BE2C (cell line): ENCODE measurements at regions not wholly inside any gene's neighbourhood (a gene's known extent, or its start where the extent isn't known, plus 50 kb on each side); places are given as distances from the start of the nearest gene placed in this dataset.

Experiments used
- DNase-seq: peaks from one replicate; pipeline ENCODE4 v3.0.0-alpha.2; 2020
- H3K27me3 ChIP-seq: fragments of 250-450 bp; sonication (Bioruptor Pico); 2 replicates; pipeline ENCODE4 v1.5.1; 2020; ENCODE audit warnings: mild to moderate bottlenecking
- H3K36me3 ChIP-seq: fragments of 250-450 bp; sonication (Bioruptor Pico); 2 replicates; pipeline ENCODE4 v1.5.1; 2020; ENCODE audit warnings: mild to moderate bottlenecking
- H3K4me1 ChIP-seq: fragments of 250-450 bp; sonication (Bioruptor Pico); 2 replicates; pipeline ENCODE4 v1.5.1; 2020
- H3K4me3 ChIP-seq: 2 replicates; pipeline ENCODE4 v1.5.1; 2011; ENCODE audit warnings: low read depth, low read length
- H3K9me3 ChIP-seq: fragments of 250-450 bp; sonication (Bioruptor Pico); 2 replicates; pipeline ENCODE4 v1.5.1; 2020
- CTCF ChIP-seq: IDR thresholded peaks from 2 replicates; pipeline ENCODE4 v1.5.1; 2012; ENCODE audit warnings: mild to moderate bottlenecking, low read depth, low read length

- TF ChIP-seq CTCF: no peak
- no peaks in the 10 kb centered on the region for H3K36me3 ChIP-seq
- H3K27me3 ChIP-seq: no peaks in the 10 kb centered on the region
- H3K9me3 ChIP-seq: no peaks in the 10 kb centered on the region
- no peak overlapping the region for H3K4me3 ChIP-seq
- DNase-seq: no peak
- H3K4me1 ChIP-seq: peaks cover 3% of the 10 kb centered on the region
These were observed 650.5 kb upstream of the SLC10A2 start for GRCh38 chr13:103716718-103717117.

GRCh38 chr13:103715335-103715734, 649.1 kb upstream of the SLC10A2 start:
- no peak for TF ChIP-seq CTCF
- H3K9me3 ChIP-seq: no peaks in the 10 kb centered on the region
- DNase-seq: no peak

GRCh38 chr13:103703246-103703645, 637.0 kb upstream of the SLC10A2 start:
- no peaks in the 10 kb centered on the region for H3K36me3 ChIP-seq
- H3K27me3 ChIP-seq: no peaks in the 10 kb centered on the region
- no peak overlapping the region for H3K4me3 ChIP-seq
- DNase-seq: no peak
- peaks cover 4% of the 10 kb centered on the region; the same call in 1 of the 2 replicates for H3K4me1 ChIP-seq
- no peaks in the 10 kb centered on the region for H3K9me3 ChIP-seq
- TF ChIP-seq CTCF: no peak

More at GRCh38 chr13:103715335-103715734, 649.1 kb upstream of the SLC10A2 start:
- no peaks in the 10 kb centered on the region for H3K27me3 ChIP-seq
- no peaks in the 10 kb centered on the region for H3K36me3 ChIP-seq
- peaks cover 3% of the 10 kb centered on the region for H3K4me1 ChIP-seq
- no peak overlapping the region for H3K4me3 ChIP-seq

GRCh38 chr13:103698000-103698399, 631.8 kb upstream of the SLC10A2 start:
- Histone ChIP-seq H3K36me3 (no peaks in the 10 kb centered on the region), H3K9me3 (no peaks in the 10 kb centered on the region), H3K27me3 (no peaks in the 10 kb centered on the region), H3K4me1 (peaks cover 6% of the 10 kb centered on the region), H3K4me3 (no peak overlapping the region)
- no peak for TF ChIP-seq CTCF
- DNase-seq: no peak

- no peaks in the 10 kb centered on the region for H3K27me3 ChIP-seq
- H3K4me1 ChIP-seq: peaks cover 11% of the 10 kb centered on the region
- H3K4me3 ChIP-seq: no peak overlapping the region
- no peaks in the 10 kb centered on the region for H3K36me3 ChIP-seq
- no peak for TF ChIP-seq CTCF
- no peak for DNase-seq
- no peaks in the 10 kb centered on the region for H3K9me3 ChIP-seq
These were observed 629.1 kb upstream of the SLC10A2 start for GRCh38 chr13:103695320-103695719.

GRCh38 chr13:103694471-103694870, 628.3 kb upstream of the SLC10A2 start:
- DNase-seq: peak; percentile 75
- no peaks in the 10 kb centered on the region for H3K27me3 ChIP-seq
- no peaks in the 10 kb centered on the region for H3K36me3 ChIP-seq
- H3K9me3 ChIP-seq: no peaks in the 10 kb centered on the region
- no peak for TF ChIP-seq CTCF
- peaks cover 11% of the 10 kb centered on the region for H3K4me1 ChIP-seq
- H3K4me3 ChIP-seq: no peak overlapping the region
